ENCODE measurements at regions not wholly inside any gene's neighbourhood (a gene's known extent, or its start where the extent isn't known, plus 50 kb on each side); places are given as distances from the start of the nearest gene placed in this dataset.
"Not testable (repeated sequence)": the region's sequence is repeated elsewhere in the genome, so short reads cannot be mapped to it uniquely, and the experiment has no call there.

- Histone ChIP-seq H3K27me3 (no peaks in the 10 kb centered on the region), H3K36me3 (no peaks in the 10 kb centered on the region), H3K9me3 (no peaks in the 10 kb centered on the region), H3K4me3 (ENCODE audit: low read depth in 1 of 2, low read length in 1 of 2) (no peak overlapping the region), H3K27ac (no peak overlapping the region), H3K4me1 (ENCODE audit: control insufficient read depth in 1 of 2, insufficient read depth in 1 of 2, low read depth in 1 of 2, low read length in 1 of 2) (no peaks in the 10 kb centered on the region)
- no peak for TF ChIP-seq CTCF (IDR thresholded peaks at IDR 0.05)
Measured at GRCh38 chr20:61090541-61090940, 161.5 kb upstream of the CDH4 start.

- Histone ChIP-seq H3K4me1 (ENCODE audit: control insufficient read depth in 1 of 2, insufficient read depth in 1 of 2, low read depth in 1 of 2, low read length in 1 of 2) (no peaks in the 10 kb centered on the region), H3K27me3 (no peaks in the 10 kb centered on the region), H3K9me3 (no peaks in the 10 kb centered on the region), H3K4me3 (ENCODE audit: low read depth in 1 of 2, low read length in 1 of 2) (no peak overlapping the region), H3K27ac (no peak overlapping the region), H3K36me3 (no peaks in the 10 kb centered on the region)
- TF ChIP-seq CTCF (IDR thresholded peaks at IDR 0.05) = no peak
Measured at GRCh38 chr20:61092251-61092650, 159.8 kb upstream of the CDH4 start.

GRCh38 chr20:61094581-61094980 lies 157.5 kb upstream of the CDH4 start:
- no peak overlapping the region for H3K27ac ChIP-seq
- no peak for TF ChIP-seq CTCF (IDR thresholded peaks at IDR 0.05)
- H3K4me1 ChIP-seq (ENCODE audit: control insufficient read depth in 1 of 2, insufficient read depth in 1 of 2, low read depth in 1 of 2, low read length in 1 of 2) = no peaks in the 10 kb centered on the region
- H3K36me3 ChIP-seq = no peaks in the 10 kb centered on the region
- no peaks in the 10 kb centered on the region for H3K27me3 ChIP-seq
- no peak overlapping the region for H3K4me3 ChIP-seq (ENCODE audit: low read depth in 1 of 2, low read length in 1 of 2)
- H3K9me3 ChIP-seq = no peaks in the 10 kb centered on the region

- H3K36me3 ChIP-seq = no peaks in the 10 kb centered on the region
- no peaks in the 10 kb centered on the region for H3K4me1 ChIP-seq (ENCODE audit: control insufficient read depth in 1 of 2, insufficient read depth in 1 of 2, low read depth in 1 of 2, low read length in 1 of 2)
- no peak overlapping the region for H3K4me3 ChIP-seq (ENCODE audit: low read depth in 1 of 2, low read length in 1 of 2)
- TF ChIP-seq CTCF (IDR thresholded peaks at IDR 0.05) = no peak
- H3K27ac ChIP-seq = no peak overlapping the region
- no peaks in the 10 kb centered on the region for H3K27me3 ChIP-seq
- no peaks in the 10 kb centered on the region for H3K9me3 ChIP-seq
Measured at GRCh38 chr20:61096463-61096862, 155.6 kb upstream of the CDH4 start.

GRCh38 chr20:61099806-61100205 lies 152.3 kb upstream of the CDH4 start:
- H3K9me3 ChIP-seq = no peaks in the 10 kb centered on the region
- no peak for TF ChIP-seq CTCF (IDR thresholded peaks at IDR 0.05)
- no peaks in the 10 kb centered on the region for H3K4me1 ChIP-seq (ENCODE audit: control insufficient read depth in 1 of 2, insufficient read depth in 1 of 2, low read depth in 1 of 2, low read length in 1 of 2)
- no peaks in the 10 kb centered on the region for H3K27me3 ChIP-seq
- H3K4me3 ChIP-seq (ENCODE audit: low read depth in 1 of 2, low read length in 1 of 2) = no peak overlapping the region
- H3K36me3 ChIP-seq = no peaks in the 10 kb centered on the region
- no peak overlapping the region for H3K27ac ChIP-seq

- no peak for TF ChIP-seq CTCF (IDR thresholded peaks at IDR 0.05)
- Histone ChIP-seq H3K9me3 (no peaks in the 10 kb centered on the region), H3K27ac (no peak overlapping the region), H3K36me3 (no peaks in the 10 kb centered on the region), H3K4me3 (ENCODE audit: low read depth in 1 of 2, low read length in 1 of 2) (no peak overlapping the region), H3K4me1 (ENCODE audit: control insufficient read depth in 1 of 2, insufficient read depth in 1 of 2, low read depth in 1 of 2, low read length in 1 of 2) (no peaks in the 10 kb centered on the region), H3K27me3 (no peaks in the 10 kb centered on the region)
Measured at GRCh38 chr20:61100489-61100888, 151.6 kb upstream of the CDH4 start.

- not testable (repeated sequence) for H3K36me3 ChIP-seq; H3K27me3 ChIP-seq; H3K4me1 ChIP-seq (ENCODE audit: control insufficient read depth in 1 of 2, insufficient read depth in 1 of 2, low read depth in 1 of 2, low read length in 1 of 2)
Measured at GRCh38 chr20:61101321-61101720, 150.7 kb upstream of the CDH4 start.

More at GRCh38 chr20:61101321-61101720, 150.7 kb upstream of the CDH4 start:
- not testable (repeated sequence) for H3K27ac ChIP-seq; H3K4me3 ChIP-seq (ENCODE audit: low read depth in 1 of 2, low read length in 1 of 2); H3K9me3 ChIP-seq
